AG09309 (cell line): ENCODE measurements at regions not wholly inside any gene's neighbourhood (a gene's known extent, or its start where the extent isn't known, plus 50 kb on each side); places are given as distances from the start of the nearest gene placed in this dataset.

Source experiments
- DNase-seq: peaks from one replicate; pipeline ENCODE4 v3.0.0-alpha.2; 2010; ENCODE audit warnings: low read depth
- H3K4me3 ChIP-seq: 2 replicates; pipeline ENCODE4 v1.5.1; 2011; ENCODE audit warnings: mild to moderate bottlenecking, low read depth, low read length, moderate library complexity; ENCODE audit not compliant: control insufficient read depth
- CTCF ChIP-seq: IDR thresholded peaks from 2 replicates; pipeline ENCODE4 v1.5.1; 2011; ENCODE audit warnings: mild to moderate bottlenecking, low read depth, low read length, inconsistent platforms; ENCODE audit not compliant: insufficient read depth, control insufficient read depth; ENCODE audit errors: missing control alignments

GRCh38 chr9:99678566-99678965, 143.1 kb upstream of the NR4A3 start:
- no peak for DNase-seq
- TF ChIP-seq CTCF: no peak

GRCh38 chr9:99680191-99680590, 141.5 kb upstream of the NR4A3 start:
- peak; percentile 13 for DNase-seq
- no peak overlapping the region for H3K4me3 ChIP-seq
- TF ChIP-seq CTCF: no peak

More at GRCh38 chr9:99678566-99678965, 143.1 kb upstream of the NR4A3 start:
- no peak overlapping the region for H3K4me3 ChIP-seq

GRCh38 chr9:99681113-99681512, 140.6 kb upstream of the NR4A3 start:
- no peak for DNase-seq
- no peak for TF ChIP-seq CTCF
- no peak overlapping the region for H3K4me3 ChIP-seq

GRCh38 chr9:99682378-99682777, 139.3 kb upstream of the NR4A3 start:
- DNase-seq: no peak
- TF ChIP-seq CTCF: no peak
- no peak overlapping the region for H3K4me3 ChIP-seq

- H3K4me3 ChIP-seq: no peak overlapping the region
- no peak for TF ChIP-seq CTCF
- no peak for DNase-seq
These were observed 138.8 kb upstream of the NR4A3 start for GRCh38 chr9:99682870-99683269.

- TF ChIP-seq CTCF: no peak
- no peak overlapping the region for H3K4me3 ChIP-seq
- no peak for DNase-seq
These were observed 131.1 kb upstream of the NR4A3 start for GRCh38 chr9:99690573-99690972.

GRCh38 chr9:99693888-99694287, 127.8 kb upstream of the NR4A3 start:
- no peak for DNase-seq
- no peak overlapping the region for H3K4me3 ChIP-seq
- no peak for TF ChIP-seq CTCF
